ENCODE measurements at regions not wholly inside any gene's neighbourhood (a gene's known extent, or its start where the extent isn't known, plus 50 kb on each side); places are given as distances from the start of the nearest gene placed in this dataset.
A peak's percentile ranks its signal among the peaks of the same experiment; 100 is the strongest.
"Not testable (repeated sequence)": the region's sequence is repeated elsewhere in the genome, so short reads cannot be mapped to it uniquely, and the experiment has no call there.

DNA sequence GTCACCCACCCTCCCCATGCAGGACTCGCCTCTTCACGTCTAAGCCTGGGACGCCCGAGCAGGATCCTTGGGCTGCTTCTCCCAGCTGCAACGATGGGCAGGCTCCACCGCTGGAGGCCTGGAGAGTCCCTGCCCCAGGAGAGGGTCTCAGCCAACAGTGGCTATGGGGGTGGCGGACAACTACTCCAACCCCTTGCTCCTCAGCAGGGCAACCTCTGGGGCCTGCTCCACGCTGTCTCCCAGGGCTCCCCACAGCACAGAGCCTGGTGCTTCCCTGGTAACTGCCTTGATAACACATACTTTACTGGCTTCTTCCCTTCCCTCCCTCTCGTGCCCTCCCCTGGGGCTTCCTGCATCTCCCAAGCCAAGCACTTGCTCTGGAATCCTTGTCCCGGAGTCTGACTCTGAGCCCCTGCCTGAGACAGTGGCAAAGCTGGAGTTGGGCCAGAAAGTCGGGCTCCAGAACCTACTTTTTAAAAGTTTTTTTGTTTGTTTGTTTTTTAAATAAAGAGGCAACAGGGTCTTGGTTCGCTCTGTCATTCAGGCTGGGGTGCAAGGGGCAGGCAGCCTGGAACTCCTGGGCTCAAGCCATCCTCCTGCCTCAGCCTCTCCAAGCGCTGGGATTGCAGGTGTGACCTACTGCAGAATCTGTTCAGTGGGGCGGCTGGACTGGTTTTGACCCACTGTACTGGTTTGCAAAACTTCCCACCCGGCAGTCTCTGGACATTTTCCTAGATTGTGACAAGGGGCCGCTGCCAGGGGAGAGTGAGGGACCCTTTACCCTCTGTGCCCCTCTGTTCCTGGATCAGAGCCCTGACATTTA is 99.4 kb downstream of the TNFRSF13B start:
- in situ Hi-C loops (cut with HindIII; ENCODE audit: low pct_unique_long_range_greater_than_20kb, low sequenced_read_pairs): no loop called here
- no peak for DNase-seq (ENCODE audit: low read depth, low spot score)

- DNase-seq (ENCODE audit: low read depth, low spot score); in situ Hi-C loops (cut with HindIII; ENCODE audit: low pct_unique_long_range_greater_than_20kb, low sequenced_read_pairs): not testable (repeated sequence)
These were observed 100.3 kb downstream of the TNFRSF13B start for GRCh38 chr17:16871446-16872190.

GRCh38 chr17:16870253-16871245 is 101.4 kb downstream of the TNFRSF13B start:
- in situ Hi-C loops (cut with HindIII; ENCODE audit: low pct_unique_long_range_greater_than_20kb, low sequenced_read_pairs): no loop called here
- no peak for DNase-seq (ENCODE audit: low read depth, low spot score)

DNA sequence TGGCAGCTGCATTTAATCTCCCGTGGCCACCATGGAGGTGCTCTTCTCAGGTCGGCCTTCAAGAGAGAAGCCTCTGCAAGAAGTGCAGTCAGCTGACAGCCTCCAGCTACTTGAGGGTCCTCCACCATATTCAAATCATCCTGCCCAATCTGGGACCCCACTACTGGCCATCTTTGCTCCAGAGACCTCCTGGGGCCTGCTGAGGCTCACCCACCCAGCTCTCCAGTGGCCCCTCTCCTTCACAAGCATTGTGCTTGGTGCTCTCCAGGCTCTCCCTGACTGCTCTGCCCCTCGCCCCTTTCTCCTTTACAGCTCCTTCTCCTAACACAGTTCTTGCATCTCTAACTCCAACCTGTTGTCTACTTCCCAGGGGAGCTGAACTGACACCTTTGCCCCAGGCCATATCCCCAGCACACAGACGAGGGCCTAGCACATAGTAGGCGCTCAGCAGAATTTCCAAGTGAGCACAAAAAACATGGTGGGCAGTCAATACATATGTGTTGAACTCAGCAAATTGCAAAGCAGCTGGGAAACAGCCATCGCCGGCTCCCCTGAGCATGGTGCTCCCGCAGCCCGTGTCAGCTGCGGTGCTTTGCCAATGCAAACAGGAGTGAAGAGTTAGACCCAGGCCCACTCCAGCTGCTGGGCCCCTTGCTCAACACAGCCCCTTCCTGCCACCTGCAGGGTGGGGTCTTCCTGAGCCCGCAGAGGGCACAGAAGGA is 102.2 kb downstream of the TNFRSF13B start:
- DNase-seq (ENCODE audit: low read depth, low spot score); in situ Hi-C loops (cut with HindIII; ENCODE audit: low pct_unique_long_range_greater_than_20kb, low sequenced_read_pairs): not testable (repeated sequence)

DNA sequence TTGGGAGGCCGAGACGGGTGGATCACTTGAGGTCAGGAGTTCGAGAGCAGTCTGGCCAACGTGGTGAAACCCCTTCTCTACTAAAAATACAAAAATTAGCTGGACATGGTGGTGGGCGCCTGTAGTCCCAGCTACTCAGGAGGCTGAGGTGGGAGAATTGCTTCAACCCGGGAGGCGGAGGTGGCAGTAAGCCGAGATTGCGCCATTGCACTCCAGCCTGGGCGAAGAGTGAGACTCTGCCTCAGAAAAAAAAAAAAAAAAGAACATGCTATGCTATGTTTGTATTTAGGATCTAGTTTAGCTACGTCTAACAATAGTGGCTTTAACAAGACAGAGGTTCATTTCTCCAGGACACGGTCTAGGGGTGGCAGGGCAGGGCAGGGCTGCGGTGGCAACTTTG is 103.3 kb downstream of the TNFRSF13B start:
- DNase-seq (ENCODE audit: low read depth, low spot score); in situ Hi-C loops (cut with HindIII; ENCODE audit: low pct_unique_long_range_greater_than_20kb, low sequenced_read_pairs): not testable (repeated sequence)

- DNase-seq (ENCODE audit: low read depth, low spot score); in situ Hi-C loops (cut with HindIII; ENCODE audit: low pct_unique_long_range_greater_than_20kb, low sequenced_read_pairs): not testable (repeated sequence)
These were observed 104.4 kb downstream of the TNFRSF13B start for GRCh38 chr17:16867545-16867944.

- in situ Hi-C loops (cut with HindIII; ENCODE audit: low pct_unique_long_range_greater_than_20kb, low sequenced_read_pairs); DNase-seq (ENCODE audit: low read depth, low spot score): not testable (repeated sequence)
These were observed 105.1 kb downstream of the TNFRSF13B start for GRCh38 chr17:16866841-16867240.

- in situ Hi-C loops (cut with HindIII; ENCODE audit: low pct_unique_long_range_greater_than_20kb, low sequenced_read_pairs): no loop called here
- DNase-seq (ENCODE audit: low read depth, low spot score): no peak
These were observed 105.5 kb downstream of the TNFRSF13B start for GRCh38 chr17:16866436-16866835.

DNA sequence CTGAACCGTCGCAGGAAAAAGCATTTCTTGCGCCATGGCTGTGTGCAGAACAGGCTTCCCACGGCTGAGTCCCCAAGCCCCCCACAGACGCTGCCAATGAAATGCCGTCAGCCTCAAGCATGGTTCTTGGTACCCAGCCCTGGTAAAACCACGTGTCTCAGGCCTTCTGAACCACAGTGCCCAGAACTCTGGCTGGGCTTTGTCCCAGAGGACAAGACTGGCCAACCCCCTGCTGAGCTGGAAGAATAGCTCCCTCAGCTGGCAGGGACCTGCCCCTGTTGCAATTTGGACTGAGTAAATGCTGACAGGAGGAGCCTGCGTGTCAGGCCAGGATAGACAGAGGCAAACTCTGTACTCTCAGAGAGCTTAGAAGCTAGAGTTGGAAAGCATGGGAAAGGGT is 106.2 kb downstream of the TNFRSF13B start:
- in situ Hi-C loops (cut with HindIII; ENCODE audit: low pct_unique_long_range_greater_than_20kb, low sequenced_read_pairs): not testable (repeated sequence)
- peak; percentile 15 for DNase-seq (ENCODE audit: low read depth, low spot score)

DNA sequence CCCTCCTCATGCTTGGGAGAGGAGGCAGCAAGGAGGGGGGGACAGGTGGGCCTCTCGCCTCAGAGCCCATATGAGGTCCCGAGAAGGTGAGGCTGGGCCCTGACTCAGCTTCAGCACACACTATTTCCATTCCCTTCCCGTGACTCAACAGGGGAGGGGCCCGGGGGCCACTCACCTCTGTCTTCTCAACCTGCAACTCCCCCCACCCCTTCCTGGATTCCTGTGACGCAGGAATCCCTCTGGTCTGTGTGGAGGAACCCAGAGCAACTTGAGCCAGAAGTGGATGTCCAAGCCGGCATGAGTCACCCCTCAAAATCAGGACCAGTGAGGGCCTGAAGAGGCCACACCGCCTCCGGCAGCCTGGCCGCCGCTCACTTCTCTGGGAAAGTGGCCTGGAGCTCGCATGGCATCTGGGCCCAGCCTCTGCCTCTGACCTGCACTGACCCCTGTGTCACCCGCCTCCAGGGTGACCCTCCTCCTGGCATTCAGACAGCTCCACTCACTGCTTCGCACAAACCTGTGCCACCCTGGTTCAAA is 106.8 kb downstream of the TNFRSF13B start:
- in situ Hi-C loops (cut with HindIII; ENCODE audit: low pct_unique_long_range_greater_than_20kb, low sequenced_read_pairs); DNase-seq (ENCODE audit: low read depth, low spot score): not testable (repeated sequence)

DNA sequence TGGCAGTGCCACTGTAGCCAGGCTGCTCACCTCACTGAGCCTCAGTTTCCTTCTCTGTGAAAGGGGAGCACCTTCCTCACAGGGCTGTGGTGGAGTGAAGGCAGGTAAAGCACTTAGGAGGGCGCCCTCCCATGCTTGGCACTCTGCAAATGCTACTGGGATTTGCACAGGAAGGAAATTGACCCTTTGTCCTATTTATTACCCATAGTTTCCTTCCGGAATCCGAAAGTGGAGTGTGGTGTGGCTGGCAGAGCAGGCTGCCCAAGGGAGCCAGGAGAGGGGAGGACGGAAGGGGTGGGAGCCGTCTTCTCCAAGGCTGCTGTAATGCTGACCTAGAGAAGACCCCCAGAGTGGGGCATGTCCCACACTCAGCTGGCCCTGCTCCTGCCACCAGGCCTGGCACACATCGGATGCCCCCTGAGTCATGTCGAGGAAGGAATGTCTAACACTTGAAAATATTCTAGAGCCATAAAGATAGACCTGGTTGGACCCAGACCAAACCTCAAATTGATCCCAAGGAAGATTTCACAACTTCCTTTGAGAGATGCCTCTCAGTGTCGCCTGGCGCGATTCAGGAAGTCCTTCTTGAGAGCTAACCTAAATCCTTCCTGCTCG is 107.3 kb downstream of the TNFRSF13B start:
- DNase-seq (ENCODE audit: low read depth, low spot score): not testable (repeated sequence)

DNA sequence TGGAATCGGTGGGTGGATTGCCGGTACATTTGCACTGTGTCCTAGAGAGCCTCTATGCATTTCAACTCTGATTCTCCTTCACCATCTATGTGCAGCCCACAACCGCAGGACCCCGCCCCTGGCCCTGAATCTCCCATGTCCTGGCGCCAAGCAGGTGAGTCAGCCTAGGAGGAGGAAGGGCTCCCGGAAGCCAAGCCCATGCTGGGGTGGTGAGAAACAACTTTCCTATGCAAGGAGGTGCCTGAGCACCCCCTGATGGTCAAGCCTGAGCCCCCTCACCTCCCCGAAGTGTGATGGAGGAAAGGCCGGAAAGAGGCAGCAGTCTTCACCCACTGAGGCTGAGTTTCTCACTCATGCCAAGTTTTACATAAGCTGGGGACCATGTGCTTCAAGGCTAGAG is 110.8 kb downstream of the TNFRSF13B start:
- in situ Hi-C loops (cut with HindIII; ENCODE audit: low pct_unique_long_range_greater_than_20kb, low sequenced_read_pairs); DNase-seq (ENCODE audit: low read depth, low spot score): not testable (repeated sequence)

More for the DNA sequence above, 107.3 kb downstream of the TNFRSF13B start:
- in situ Hi-C loops (cut with HindIII; ENCODE audit: low pct_unique_long_range_greater_than_20kb, low sequenced_read_pairs): not testable (repeated sequence)

DNA sequence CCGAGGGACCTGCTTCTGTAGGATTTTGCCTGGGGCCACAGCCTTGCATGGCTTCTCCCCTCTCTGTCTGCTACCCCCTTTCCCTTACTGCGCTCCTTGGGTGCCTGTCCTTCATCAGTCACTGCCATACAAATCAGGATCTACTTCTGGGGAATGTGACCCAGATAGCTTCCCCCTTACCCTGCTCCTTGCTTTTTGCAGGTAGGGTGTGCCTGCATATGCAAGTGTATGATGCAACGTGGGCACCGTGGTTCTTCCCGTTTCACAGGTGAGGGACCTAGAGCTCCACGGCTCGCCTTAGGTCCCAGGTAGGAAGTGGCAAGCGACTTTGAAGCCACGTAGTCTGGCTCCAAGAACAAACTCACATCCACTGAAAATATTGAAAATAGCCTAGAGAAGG is 111.5 kb downstream of the TNFRSF13B start:
- in situ Hi-C loops (cut with HindIII; ENCODE audit: low pct_unique_long_range_greater_than_20kb, low sequenced_read_pairs); DNase-seq (ENCODE audit: low read depth, low spot score): not testable (repeated sequence)

GRCh38 chr17:16859515-16859914 is 112.4 kb downstream of the TNFRSF13B start:
- DNase-seq (ENCODE audit: low read depth, low spot score); in situ Hi-C loops (cut with HindIII; ENCODE audit: low pct_unique_long_range_greater_than_20kb, low sequenced_read_pairs): not testable (repeated sequence)

GRCh38 chr17:16857746-16858145 is 114.2 kb downstream of the TNFRSF13B start:
- DNase-seq (ENCODE audit: low read depth, low spot score); in situ Hi-C loops (cut with HindIII; ENCODE audit: low pct_unique_long_range_greater_than_20kb, low sequenced_read_pairs): not testable (repeated sequence)

DNA sequence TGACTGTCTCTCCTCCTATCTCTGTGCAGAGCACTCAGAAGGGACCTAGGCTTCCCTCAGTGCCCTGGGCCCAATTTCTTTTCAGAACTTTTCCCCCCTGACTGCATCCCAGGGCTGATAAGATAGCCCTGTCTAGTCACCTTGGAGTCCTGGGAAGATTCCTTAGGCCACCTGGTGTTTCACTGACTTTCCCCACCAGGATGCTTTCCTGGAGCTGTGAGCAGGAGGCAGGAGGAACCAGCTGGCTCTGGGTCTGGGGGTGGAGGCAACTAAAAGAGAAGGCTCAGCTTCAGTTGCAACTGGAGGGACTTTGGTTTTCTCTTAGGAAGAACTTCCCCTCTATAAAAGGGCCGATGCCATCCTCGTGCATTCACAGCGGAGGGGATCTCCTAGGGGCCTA is 115.1 kb downstream of the TNFRSF13B start:
- DNase-seq (ENCODE audit: low read depth, low spot score); in situ Hi-C loops (cut with HindIII; ENCODE audit: low pct_unique_long_range_greater_than_20kb, low sequenced_read_pairs): not testable (repeated sequence)
